ENCODE measurements at regions not wholly inside any gene's neighbourhood (a gene's known extent, or its start where the extent isn't known, plus 50 kb on each side); places are given as distances from the start of the nearest gene placed in this dataset.

GRCh38 chr5:167967494-167968177 is 323.8 kb upstream of the WWC1 start:
- no peak for DNase-seq (ENCODE audit: low spot score)
- TF ChIP-seq CTCF (IDR thresholded peaks at IDR 0.05): no peak
- Histone ChIP-seq H3K4me3 (no peak overlapping the region), H3K27ac (no peak overlapping the region)

GRCh38 chr5:167968837-167969236 is 322.6 kb upstream of the WWC1 start:
- no peak for TF ChIP-seq CTCF (IDR thresholded peaks at IDR 0.05)
- no peak for DNase-seq (ENCODE audit: low spot score)
- Histone ChIP-seq H3K4me3 (no peak overlapping the region), H3K27ac (no peak overlapping the region)

- no peak overlapping the region for H3K27ac ChIP-seq
- TF ChIP-seq CTCF (IDR thresholded peaks at IDR 0.05): no peak
- no peak overlapping the region for H3K4me3 ChIP-seq
- DNase-seq (ENCODE audit: low spot score): no peak
Observed at GRCh38 chr5:167969998-167970397, 321.4 kb upstream of the WWC1 start.

- DNase-seq (ENCODE audit: low spot score): no peak
- no peak for TF ChIP-seq CTCF (IDR thresholded peaks at IDR 0.05)
- Histone ChIP-seq H3K4me3 (no peak overlapping the region), H3K27ac (no peak overlapping the region)
Observed at GRCh38 chr5:167971706-167972105, 319.7 kb upstream of the WWC1 start.

GRCh38 chr5:167973126-167973525 is 318.3 kb upstream of the WWC1 start:
- TF ChIP-seq CTCF (IDR thresholded peaks at IDR 0.05): no peak
- DNase-seq (ENCODE audit: low spot score): no peak
- H3K4me3 ChIP-seq: no peak overlapping the region
- H3K27ac ChIP-seq: no peak overlapping the region

GRCh38 chr5:167984951-167985350 is 306.5 kb upstream of the WWC1 start:
- DNase-seq (ENCODE audit: low spot score): no peak
- H3K27ac ChIP-seq: no peak overlapping the region
- no peak for TF ChIP-seq CTCF (IDR thresholded peaks at IDR 0.05)

GRCh38 chr5:167985373-167985772 is 306.1 kb upstream of the WWC1 start:
- Histone ChIP-seq H3K27ac (no peak overlapping the region), H3K4me3 (no peak overlapping the region)
- no peak for DNase-seq (ENCODE audit: low spot score)
- no peak for TF ChIP-seq CTCF (IDR thresholded peaks at IDR 0.05)

More at GRCh38 chr5:167984951-167985350, 306.5 kb upstream of the WWC1 start:
- no peak overlapping the region for H3K4me3 ChIP-seq
